ENCODE measurements at regions not wholly inside any gene's neighbourhood (a gene's known extent, or its start where the extent isn't known, plus 50 kb on each side); places are given as distances from the start of the nearest gene placed in this dataset.

DNA sequence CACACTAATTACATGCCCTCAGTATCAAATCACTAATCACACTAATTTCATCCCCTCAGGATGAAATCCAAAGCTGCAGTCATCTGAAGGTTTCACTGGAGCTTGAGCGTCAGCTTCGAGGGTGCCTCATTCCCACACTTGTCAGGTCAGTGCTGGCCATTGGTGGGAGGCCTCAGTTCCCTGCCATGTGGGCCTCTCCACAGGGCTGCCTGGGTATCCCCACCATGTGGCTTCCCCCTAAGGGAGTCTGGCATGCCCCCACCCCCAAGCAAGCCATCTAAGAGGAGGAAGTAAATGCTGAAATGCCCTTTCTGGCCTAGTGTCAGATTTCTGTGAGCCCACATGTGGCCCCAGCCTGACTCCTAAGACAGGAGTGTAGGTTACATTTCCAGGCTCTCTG is 78.6 kb upstream of the CDH5 start:
- TF ChIP-seq, protein P1, sequence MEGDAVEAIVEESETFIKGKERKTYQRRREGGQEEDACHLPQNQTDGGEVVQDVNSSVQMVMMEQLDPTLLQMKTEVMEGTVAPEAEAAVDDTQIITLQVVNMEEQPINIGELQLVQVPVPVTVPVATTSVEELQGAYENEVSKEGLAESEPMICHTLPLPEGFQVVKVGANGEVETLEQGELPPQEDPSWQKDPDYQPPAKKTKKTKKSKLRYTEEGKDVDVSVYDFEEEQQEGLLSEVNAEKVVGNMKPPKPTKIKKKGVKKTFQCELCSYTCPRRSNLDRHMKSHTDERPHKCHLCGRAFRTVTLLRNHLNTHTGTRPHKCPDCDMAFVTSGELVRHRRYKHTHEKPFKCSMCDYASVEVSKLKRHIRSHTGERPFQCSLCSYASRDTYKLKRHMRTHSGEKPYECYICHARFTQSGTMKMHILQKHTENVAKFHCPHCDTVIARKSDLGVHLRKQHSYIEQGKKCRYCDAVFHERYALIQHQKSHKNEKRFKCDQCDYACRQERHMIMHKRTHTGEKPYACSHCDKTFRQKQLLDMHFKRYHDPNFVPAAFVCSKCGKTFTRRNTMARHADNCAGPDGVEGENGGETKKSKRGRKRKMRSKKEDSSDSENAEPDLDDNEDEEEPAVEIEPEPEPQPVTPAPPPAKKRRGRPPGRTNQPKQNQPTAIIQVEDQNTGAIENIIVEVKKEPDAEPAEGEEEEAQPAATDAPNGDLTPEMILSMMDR (IDR thresholded peaks at IDR 0.05): no peak
- TF ChIP-seq POLR2A (IDR thresholded peaks at IDR 0.05): no peak

All from Peyer's patch (tissue), 4 donors.